GM19438 (cell line): ENCODE measurements at regions not wholly inside any gene's neighbourhood (a gene's known extent, or its start where the extent isn't known, plus 50 kb on each side); places are given as distances from the start of the nearest gene placed in this dataset.

Experiments
- ATAC-seq: cut with Tn5 transposase; IDR thresholded peaks from one replicate; pipeline ENCODE4 v1.9.1; 2021; ENCODE audit warnings: low read depth; ENCODE audit not compliant: unreplicated experiment

DNA sequence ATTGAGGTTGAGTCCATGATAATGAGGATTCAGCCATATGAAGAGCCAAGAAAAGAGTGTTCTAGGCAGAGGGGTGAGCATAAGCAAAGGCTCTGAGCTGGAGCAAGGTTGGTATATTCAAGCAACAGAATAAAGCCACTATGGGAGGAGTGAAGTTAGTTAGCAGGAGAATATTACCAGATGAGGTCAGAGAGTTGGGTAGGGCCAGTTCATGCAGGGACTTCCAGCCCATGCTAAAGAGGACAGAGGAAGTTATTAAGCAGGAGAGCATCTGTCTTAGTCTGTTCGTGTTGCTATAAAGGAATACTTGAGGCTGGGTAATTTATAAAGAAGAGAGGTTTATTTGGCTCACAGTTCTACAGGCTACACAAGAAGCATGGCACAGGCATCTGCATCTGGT lies 57.1 kb upstream of the ATG10 start:
- no peak for ATAC-seq

DNA sequence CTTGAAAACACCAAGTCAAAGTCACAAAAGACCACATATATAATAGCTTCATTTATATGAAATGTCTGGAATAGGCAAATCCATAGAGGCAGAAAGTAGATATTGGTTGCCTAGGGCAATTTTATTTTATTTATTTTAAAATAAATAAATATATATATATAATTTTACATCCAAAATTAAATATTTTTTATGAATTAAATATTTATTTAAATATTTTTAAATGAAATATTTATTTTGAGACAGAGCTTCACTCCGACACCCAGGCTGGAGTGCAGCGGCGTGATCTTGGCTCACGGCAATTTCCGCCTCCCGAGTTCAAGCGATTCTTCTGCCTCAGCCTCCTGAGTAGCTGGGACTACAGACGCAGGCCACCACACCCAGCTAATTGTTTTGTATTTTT lies 58.9 kb upstream of the ATG10 start:
- no peak for ATAC-seq

DNA sequence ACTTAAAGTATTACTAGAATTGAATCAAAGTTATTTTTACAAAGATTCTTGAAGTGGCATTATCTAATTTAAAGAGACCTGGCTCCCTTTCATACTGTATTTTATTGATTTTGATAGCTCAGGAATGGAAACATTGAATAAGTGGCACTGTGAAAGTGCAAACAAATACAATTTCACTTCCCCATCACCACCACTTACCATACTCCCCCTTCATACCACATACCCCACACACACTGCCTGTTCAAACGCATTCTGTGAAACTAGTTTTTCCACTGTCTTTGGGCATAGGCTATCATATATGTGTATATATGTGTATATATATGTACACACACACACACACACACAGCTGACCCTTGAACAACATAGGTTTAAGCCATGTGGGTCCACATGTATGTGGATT lies 62.1 kb upstream of the ATG10 start:
- no peak for ATAC-seq

DNA sequence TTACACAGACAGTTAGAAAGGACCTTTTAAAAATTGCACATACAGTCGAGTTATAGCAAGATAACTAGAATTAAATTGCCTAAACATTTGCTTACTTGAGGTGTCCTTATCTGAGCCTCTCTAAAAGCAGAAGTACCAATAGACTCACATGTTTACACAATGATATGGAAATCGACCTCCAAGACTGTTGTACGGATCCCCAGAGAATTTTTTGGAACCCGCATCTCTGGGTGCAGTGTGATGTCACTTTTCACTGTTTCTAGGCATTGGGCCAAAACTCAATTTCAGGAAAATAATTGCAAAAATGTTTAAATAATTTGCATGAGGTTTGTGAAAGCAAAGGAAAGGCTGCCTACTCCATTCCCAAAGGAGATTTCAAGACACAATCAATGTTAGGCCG lies 63.1 kb upstream of the ATG10 start:
- ATAC-seq, result no peak

DNA sequence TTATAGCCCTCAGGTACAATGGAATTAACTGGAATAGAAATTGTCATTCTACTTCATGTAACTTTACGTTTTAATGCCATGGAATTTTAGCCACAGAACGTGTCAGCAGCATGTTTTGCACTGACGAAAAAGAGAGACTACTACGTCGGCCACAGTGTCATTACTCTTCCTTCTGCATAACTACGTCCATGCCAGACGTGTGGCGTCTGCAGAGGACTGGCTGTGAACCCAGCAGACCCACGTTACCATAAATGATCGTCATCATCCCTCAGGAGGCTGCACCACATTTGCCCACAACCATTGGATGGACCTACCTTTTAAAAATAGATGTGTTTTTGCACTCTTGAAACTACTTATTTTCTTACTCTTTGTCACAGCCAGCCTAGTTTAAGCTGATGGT lies 63.8 kb upstream of the ATG10 start:
- no peak for ATAC-seq

DNA sequence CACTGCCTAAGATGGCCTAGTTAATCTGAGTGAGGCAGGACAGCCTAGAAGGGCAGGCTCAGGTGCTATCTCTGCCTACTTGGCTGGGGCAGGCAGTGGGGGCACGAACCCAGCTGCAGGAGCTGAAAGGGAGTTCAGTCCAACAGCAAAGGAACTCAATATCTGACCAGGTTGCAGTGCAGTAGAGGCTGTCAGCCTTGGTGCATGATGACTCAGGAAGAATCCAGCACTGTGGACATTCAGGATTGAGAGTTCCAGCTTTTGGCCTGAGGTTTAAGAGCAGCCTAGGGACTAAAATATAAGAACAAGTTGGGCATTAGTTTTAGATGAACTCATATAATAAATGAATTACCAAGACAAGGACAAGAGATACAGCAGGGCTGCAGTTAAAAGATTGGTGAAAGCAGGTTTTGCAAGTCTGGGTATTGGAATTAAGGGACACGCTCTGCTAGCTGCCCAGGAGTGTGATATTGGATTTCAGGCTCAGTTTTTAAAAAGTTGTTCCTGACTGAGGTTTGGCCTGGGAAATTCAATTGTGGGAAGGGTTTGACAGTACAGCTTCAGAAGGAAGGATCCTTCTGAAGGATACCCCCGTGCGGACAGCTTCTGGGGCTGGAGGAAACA lies 64.7 kb upstream of the ATG10 start:
- ATAC-seq, result no peak

DNA sequence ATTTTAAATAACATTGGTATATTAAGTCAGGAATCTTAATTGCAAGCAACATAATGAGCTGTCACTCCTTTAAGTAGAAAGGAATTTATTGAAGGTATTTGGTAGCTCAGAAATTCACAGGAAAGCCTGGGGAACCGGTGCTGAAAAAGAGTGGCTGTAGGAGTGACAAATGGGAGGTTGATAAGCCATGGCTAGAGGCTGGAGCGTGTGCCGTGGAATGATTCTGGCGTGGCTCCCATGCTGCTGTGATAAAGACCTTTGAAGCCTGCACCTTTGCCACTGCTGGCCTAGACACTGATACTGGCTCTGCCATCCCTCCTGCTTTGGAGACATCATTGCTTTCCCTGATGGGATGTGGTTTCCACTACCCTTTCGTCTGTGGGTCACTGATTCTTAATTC lies 65.7 kb upstream of the ATG10 start:
- ATAC-seq, result no peak

DNA sequence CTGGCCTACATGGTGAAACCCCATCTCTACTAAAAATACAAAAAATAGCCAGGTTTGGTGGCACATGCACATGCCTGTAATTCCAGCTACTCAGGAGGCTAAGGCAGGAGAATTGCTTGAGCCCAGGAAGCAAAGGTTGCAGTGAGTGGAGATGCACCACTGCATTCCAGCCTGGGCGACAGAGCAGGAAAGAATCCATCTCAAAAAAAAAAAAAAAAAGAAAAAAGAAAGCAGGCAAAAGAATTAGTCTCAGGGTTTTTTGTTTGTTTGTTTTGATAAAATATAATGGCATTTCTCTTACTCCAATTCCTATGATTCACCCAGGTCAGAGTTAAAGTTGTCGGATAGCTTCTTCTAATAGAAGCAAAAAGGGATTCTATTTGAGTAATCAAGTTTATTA lies 67.0 kb upstream of the ATG10 start:
- no peak for ATAC-seq

DNA sequence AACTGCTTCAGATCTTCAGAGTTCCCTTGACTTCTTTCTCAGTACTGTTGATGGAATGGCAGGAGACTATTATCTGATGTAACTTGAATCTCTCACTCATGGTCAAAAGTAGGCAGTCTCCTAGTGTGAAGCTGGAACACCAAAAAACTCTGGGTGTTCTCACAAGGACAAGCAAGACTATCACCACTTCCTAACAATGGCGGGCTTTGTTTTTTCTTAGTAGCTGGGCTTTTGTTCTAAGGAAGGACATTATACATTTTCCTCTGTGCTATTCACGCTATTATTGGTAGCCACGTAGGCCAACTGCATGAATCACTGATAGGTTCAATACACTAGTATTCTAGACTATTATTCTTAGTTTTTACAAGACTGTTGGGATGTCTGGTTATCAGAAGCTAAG lies 67.7 kb upstream of the ATG10 start:
- ATAC-seq, result no peak

DNA sequence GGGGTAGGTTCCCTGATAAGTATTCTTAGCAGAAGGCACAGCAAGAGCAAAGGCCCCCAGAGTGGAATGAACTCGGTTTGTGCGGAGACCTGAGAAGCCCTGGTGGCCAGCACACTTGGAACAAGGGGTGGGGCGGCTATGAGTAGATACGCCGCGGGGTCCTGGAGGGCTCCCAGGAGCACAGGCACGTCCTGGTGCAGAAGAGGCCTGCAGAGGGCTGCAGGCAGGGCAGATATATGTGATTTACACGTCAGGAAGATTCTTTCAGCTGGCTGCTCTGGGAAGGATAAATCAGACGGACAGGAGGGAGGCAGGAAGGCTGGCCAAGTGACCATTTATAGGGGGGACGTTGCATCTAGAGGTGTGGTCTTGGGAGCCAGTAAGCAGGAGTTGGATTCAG lies 70.2 kb upstream of the ATG10 start:
- no peak for ATAC-seq

DNA sequence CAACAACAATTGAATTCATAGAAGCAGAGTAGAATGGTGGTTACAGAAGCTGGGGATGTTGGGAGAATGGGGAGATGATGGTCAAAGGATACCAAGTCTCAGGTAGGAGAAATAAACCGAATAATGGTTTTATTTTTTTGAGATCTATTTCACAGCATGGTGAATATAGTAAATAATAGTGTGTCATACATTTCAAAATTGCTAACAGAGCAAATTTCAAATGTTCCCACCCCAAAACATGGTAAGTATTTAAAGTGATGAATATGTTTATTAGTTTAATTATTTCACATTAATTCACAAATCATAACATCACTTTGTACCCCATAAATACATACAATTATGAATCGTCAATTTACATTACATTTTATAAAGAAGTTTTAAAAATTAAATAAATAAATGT lies 72.7 kb upstream of the ATG10 start:
- ATAC-seq, result no peak

DNA sequence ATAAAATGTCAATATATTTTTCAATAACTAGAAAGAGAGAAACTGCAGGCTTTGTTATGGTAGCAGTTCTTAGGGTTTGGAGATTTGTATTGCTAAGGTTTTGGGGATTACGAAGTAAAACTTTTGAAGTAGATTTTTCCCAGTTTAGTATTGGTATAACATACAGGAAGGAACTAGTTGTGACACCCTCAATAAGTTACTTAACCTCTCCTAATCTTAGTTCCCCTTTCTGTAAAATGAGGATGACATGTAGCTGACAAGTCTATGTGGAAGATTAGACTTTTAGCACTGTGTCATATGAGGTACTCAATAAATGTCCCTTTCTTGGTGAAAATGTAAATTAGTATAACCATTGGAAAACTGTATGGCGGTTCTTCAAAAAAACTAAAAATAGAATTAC lies 73.4 kb upstream of the ATG10 start:
- ATAC-seq, result no peak

DNA sequence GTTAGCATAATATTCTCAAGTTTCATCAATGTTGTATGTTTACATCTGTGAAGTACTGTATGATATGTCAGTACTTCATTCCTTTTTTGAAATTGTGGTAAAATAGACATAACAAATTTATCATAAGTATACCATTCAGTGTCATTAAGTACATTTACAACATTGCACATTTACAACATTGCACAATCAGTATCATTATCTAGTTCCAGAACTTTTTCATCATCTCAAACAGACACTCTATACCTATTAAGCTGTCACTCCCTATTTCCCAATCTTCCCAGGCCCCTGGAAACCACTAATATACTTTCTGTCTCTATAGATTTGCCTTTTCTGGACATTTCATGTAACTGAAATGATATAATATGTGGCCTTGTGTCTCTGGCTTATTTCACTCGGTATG lies 75.1 kb upstream of the ATG10 start:
- no peak for ATAC-seq

DNA sequence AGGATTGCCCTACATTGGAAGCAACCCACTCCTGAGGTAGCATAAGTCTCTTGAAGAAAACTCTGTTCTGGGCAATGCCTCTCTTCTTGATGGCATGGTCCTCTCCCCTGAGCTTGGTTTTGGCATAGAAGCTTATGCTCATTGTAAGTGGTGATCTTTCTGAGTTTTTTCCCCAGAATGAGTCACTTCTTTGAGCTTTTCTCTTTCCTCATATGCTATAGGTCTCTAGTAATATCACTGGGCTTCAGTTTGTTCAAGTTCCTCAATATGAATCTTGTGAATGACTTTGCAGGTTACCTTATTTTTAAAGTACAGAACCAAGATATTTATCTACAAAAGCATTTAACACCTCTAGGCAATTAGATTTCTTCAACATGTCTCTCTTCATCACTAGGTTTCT lies 76.5 kb upstream of the ATG10 start:
- no peak for ATAC-seq

DNA sequence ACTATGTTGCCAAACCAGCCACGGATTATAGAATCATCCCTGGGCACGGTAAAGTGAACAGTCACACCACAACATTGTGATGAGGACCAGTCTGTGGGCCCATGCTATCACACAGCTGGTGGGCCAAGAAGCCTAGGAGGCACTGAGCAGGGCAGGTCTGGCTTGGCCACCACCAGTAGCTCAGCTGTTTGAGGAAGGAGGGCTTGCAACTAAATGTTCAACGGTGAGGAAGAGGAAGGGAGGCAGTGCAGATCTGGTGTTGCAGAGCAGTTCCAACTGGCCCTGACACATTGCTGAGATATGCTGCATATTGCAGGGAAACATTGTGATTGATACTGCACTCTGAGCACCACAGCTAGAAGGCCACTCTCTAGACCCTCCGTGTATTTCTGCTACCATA lies 77.9 kb upstream of the ATG10 start:
- ATAC-seq, result no peak

DNA sequence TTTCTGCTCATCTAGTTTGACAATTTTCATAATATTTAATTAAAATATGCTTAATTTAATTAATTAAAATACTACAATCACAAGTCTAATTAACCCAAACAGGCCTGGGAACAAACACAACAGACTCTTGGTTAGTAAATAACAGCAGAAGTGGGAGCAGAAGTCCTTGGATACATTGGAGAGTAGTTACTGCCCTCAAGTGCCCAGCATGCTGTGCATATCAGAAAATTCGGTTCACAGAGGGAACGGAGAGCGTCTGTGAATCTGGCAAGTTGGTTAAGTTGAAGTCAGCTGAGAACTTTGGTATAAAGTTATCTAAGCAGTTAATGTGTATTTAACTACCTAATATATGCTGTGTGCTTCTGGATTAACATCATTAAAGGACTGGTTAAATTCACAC lies 87.0 kb upstream of the ATG10 start:
- ATAC-seq, result no peak

DNA sequence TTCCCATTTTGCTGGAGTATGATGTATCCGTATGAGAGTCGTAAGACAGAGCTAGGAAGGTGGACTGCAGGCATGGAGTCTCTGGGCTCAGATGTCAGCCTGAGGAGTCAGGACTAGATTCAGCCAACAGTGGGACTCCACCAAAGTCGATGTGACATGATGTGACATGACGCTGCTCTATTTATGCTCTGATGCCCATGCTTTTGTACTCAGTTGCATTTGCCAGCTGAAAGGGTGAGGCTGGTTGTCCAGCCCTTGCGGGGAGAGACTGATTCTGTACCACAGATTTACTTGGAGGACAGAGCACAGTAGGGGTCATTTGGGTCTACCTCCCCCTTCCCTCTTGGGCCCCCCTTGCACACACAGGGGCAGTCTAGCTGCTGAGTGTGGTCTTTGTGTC lies 88.5 kb upstream of the ATG10 start:
- no peak for ATAC-seq

DNA sequence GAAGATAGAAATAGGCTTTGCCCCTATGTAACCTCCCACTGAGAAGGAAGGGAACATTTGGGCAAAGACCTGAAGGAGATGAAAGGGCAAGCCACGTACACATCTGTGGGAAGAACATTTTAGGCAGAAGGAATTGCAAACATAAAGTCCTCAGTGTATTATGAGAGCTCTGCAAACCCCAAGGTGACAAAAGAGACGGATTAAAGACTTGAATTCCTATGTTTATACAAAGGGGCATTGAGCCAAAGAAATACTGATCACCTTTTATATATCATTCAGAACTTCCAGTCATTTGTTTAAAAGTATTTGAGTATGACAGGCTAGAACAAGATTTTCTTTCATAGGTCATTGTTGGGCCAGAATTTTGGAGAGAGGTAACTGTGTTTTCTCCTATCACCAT lies 90.2 kb upstream of the ATG10 start:
- no peak for ATAC-seq

DNA sequence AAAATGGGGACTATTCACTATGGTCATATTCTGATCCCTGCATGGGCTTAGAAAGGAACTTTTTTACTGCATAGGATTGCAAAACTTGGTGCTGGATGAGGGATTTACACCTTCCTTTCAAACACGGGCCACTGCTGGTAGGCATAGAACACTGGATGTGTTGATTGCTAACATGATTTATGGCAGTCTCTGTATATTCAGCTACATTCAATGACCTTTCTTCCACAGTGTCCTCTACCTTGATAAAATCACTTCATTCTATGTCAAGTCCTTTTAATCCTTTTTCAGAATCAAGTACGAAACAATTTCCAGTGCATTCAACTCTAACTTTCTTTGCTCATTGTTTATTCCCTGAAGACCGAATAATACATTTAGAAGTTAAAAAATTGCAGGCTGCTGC lies 91.9 kb upstream of the ATG10 start:
- no peak for ATAC-seq

DNA sequence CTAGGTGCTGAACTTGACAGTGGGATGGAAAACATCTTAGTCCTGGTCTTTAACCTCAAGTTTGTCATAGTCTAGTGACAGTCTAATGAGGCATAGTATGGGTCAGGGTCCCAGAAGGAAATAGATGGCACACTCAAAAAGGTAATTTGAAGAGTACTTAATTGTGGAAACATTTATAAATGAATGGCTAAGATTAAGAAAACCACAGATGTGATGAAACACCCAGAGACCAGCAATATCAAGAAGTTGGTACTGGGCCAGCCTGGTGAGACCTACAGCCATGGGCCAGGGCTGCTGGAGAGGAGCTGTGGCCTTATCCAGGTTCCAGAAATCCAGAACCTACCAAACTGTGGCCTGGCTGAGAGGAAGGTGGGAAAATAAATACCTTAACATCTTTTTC lies 93.5 kb upstream of the ATG10 start:
- ATAC-seq, result no peak

DNA sequence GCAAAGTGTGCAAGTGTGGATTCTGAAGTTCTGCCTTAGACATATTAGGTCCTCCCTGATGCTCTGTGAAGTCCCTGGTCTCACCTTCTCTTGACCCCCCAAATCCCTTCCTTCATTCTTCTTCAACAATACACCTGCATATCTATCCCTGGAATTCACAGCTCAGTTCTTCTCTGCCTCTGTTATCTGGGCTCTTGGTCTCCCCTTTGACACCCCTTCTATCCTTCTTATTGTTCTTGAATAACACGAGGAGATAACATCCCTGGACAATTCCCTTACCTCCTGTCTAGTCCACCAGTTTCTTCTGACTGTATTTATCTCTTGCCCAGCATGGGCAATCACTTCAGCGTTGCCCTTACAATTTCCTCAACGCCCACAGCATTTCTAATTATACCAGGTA lies 104.8 kb upstream of the ATG10 start:
- no peak for ATAC-seq

DNA sequence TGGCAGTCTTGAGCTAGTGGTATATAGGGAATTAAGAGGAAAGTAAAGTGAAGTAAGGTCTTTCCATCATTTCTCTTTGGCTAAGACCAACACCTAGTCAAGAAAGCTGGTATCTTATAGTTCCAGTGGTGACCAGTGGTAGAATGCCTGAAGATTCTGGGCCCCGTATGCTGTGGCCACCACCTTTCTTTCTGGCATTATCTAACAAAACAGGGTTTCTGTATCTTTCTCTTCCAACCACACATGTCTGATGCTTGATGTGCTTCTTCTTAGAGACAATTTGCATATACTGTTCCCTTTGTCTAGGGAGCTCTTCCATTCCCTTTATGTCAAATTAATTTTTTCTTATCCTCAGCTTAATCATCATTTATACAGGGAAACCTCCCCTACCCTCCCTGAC lies 109.9 kb upstream of the SSBP2 start:
- no peak for ATAC-seq

DNA sequence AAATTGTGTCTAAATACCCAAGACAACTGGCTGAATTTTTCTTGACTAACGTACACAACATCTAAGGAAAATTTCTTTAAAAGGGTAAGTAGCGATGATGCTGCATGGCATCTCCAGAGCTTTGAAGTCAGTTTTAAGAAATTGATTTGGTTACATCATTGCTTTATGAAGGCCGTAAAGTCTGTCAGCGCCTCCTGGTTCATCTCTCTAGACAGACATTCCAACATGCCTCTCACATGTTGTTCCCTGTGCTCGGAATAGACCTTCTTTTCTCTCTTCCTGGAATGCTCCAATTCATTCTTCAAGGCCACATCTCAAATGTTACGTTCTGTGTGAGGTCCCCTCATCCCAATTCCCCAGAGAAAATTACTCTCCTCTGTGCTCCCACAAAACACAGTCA lies 108.7 kb upstream of the SSBP2 start:
- no peak for ATAC-seq
